H1 (cell line): ENCODE measurements at regions not wholly inside any gene's neighbourhood (a gene's known extent, or its start where the extent isn't known, plus 50 kb on each side); places are given as distances from the start of the nearest gene placed in this dataset.

Source experiments
- ASH2L ChIP-seq: fragments of 200-600, 300-600 bp; sonication (generic); IDR thresholded peaks from one replicate; pipeline ENCODE4 v1.7.1; 2017; ENCODE audit warnings: low read length
- BCL11A ChIP-seq, 2 experiments: IDR thresholded peaks; one replicate each; pipeline ENCODE4 v1.6.1; 2011; ENCODE audit warnings: low read depth in 2 of 2, low read length in 2 of 2, mild to moderate bottlenecking in 2 of 2
- KDM5A ChIP-seq: fragments of 200-600 bp; IDR thresholded peaks from 2 replicates; pipeline ENCODE4 v1.7.1; 2012; ENCODE audit warnings: mild to moderate bottlenecking, low read length, inconsistent platforms, mixed read lengths
- YY1 ChIP-seq: IDR thresholded peaks from 2 replicates; pipeline ENCODE4 v1.6.1; 2011; ENCODE audit warnings: low read depth, mild to moderate bottlenecking, low read length

DNA sequence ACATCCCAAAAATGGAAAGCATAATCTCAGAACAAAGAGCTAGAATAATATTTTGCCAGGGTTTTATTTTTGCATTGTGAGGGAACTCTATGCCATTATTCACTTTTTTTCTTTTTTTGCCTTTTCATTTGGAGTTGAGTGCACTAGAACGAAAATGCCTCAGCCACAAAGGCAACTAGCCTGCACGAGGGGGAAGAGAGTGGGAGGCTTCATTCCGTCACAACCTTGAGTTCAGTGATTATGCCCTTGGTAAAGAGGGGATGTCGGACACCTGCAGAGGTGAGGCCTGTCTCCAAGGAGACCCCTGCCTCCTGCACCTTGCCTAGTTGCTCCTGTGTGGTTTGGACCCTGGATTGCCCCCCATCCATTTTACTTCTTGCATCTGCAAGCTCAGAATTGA, 232.7 kb downstream of the TEX36 start (continued):
- no peak for TF ChIP-seq BCL11A (IDR thresholded peaks at IDR 0.05; ENCODE audit: low read depth in 2 of 2, low read length in 2 of 2)
- no peak for TF ChIP-seq YY1
- no peak for TF ChIP-seq ASH2L
- no peak for TF ChIP-seq KDM5A
